SK-N-SH (cell line): ENCODE measurements at regions not wholly inside any gene's neighbourhood (a gene's known extent, or its start where the extent isn't known, plus 50 kb on each side); places are given as distances from the start of the nearest gene placed in this dataset.

ENCODE experiments used
- CTCF ChIA-PET: fragments of 300-600, 350-600 bp; formaldehyde crosslinking; extraction: SDS; loops from one replicate; lab custom pipeline; 2021; lab: Yijun Ruan, JAX
- POLR2A ChIA-PET: fragments of 350-600 bp; sonication (Branson Sonifier 250); formaldehyde crosslinking; extraction: SDS; loops from one replicate; lab custom pipeline; 2020; ENCODE audit warnings: antibody characterized with exemption, inconsistent platforms; lab: Yijun Ruan, JAX
- DNase-seq: peaks from one replicate; pipeline ENCODE4 v3.0.0; 2012
- H2AFZ ChIP-seq: fragments of 200-600 bp; sonication (generic); 2 replicates; pipeline ENCODE4 v1.8.1; 2016; ENCODE audit warnings: antibody characterized with exemption, mild to moderate bottlenecking, low read depth
- H3F3A ChIP-seq: fragments of 200-600 bp; sonication (generic); replicated peaks from 2 replicates; pipeline ENCODE3; 2016; ENCODE audit warnings: antibody characterized with exemption, mild to moderate bottlenecking; ENCODE audit not compliant: insufficient read depth
- H3K27ac ChIP-seq, 2 experiments: fragments of 200-500 bp in 1 of 2; fragments of 200-600 bp in 1 of 2; sonication (Bioruptor generic) in 1 of 2; sonication (generic), shearing (Covaris generic) in 1 of 2; 2 replicates each; pipeline versions ENCODE4 v1.5.1 to v1.6.1; 2014 to 2016; ENCODE audit warnings: low read depth in 2 of 2, inconsistent platforms in 1 of 2, low read length in 1 of 2, mild to moderate bottlenecking in 1 of 2, mixed read lengths in 1 of 2
- H3K27me3 ChIP-seq: fragments of 200-600 bp; sonication (generic), shearing (Covaris generic); 2 replicates; pipeline ENCODE4 v1.6.1; 2016; ENCODE audit warnings: mixed run types; ENCODE audit not compliant: insufficient read depth
- H3K36me3 ChIP-seq, 2 experiments: fragments of 200-500 bp in 1 of 2; fragments of 200-600 bp in 1 of 2; sonication (Bioruptor generic) in 1 of 2; sonication (generic) in 1 of 2; replicated peaks in 1 of 2; 2 replicates each; pipeline versions ENCODE3 to v1.5.1; 2014 to 2016; ENCODE audit warnings: low read length in 1 of 2, mild to moderate bottlenecking in 1 of 2; ENCODE audit not compliant: insufficient read depth in 2 of 2, control insufficient read depth in 1 of 2
- H3K4me1 ChIP-seq, 2 experiments: fragments of 200-500 bp in 1 of 2; fragments of 200-600 bp in 1 of 2; sonication (Bioruptor generic) in 1 of 2; sonication (generic), shearing (Covaris generic) in 1 of 2; 2 replicates each; pipeline versions ENCODE4 v1.5.1 to v1.6.1; 2014 to 2016; ENCODE audit warnings: low read depth in 1 of 2, low read length in 1 of 2, mixed run types in 1 of 2; ENCODE audit not compliant: insufficient read depth in 2 of 2, control insufficient read depth in 1 of 2
- H3K4me2 ChIP-seq: fragments of 200-600 bp; sonication (generic), shearing (Covaris generic); 2 replicates; pipeline ENCODE4 v1.6.1; 2017; ENCODE audit warnings: mixed run types
- H3K4me3 ChIP-seq, 2 experiments: fragments of 200-500 bp in 1 of 2; fragments of 200-600 bp in 1 of 2; sonication (Bioruptor generic) in 1 of 2; sonication (generic), shearing (Covaris generic) in 1 of 2; 2 replicates each; pipeline versions ENCODE4 v1.5.1 to v1.8.1; 2014 to 2016; ENCODE audit warnings: low read depth in 2 of 2, inconsistent platforms in 1 of 2, low read length in 1 of 2, mild to moderate bottlenecking in 1 of 2, mixed read lengths in 1 of 2, moderate library complexity in 1 of 2
- H3K79me2 ChIP-seq: fragments of 200-600 bp; sonication (generic); 2 replicates; pipeline ENCODE4 v1.8.1; 2017; ENCODE audit warnings: mild to moderate bottlenecking; ENCODE audit not compliant: insufficient read depth
- H3K9ac ChIP-seq: fragments of 200-600 bp; sonication (generic); 2 replicates; pipeline ENCODE4 v1.6.1; 2017; ENCODE audit warnings: mixed run types
- H3K9me2 ChIP-seq: fragments of 200-600 bp; sonication (generic); 2 replicates; pipeline ENCODE4 v1.6.1; 2017; ENCODE audit warnings: mixed run types
- H3K9me3 ChIP-seq: fragments of 200-600 bp; sonication (generic); 2 replicates; pipeline ENCODE4 v1.6.1; 2017; ENCODE audit warnings: mixed run types, mild to moderate bottlenecking, moderate library complexity
- H4K20me1 ChIP-seq: fragments of 200-600 bp; sonication (generic); 2 replicates; pipeline ENCODE4 v1.6.1; 2017; ENCODE audit warnings: mild to moderate bottlenecking, mixed run types; ENCODE audit not compliant: insufficient read depth
- ELF1 ChIP-seq: IDR thresholded peaks from 2 replicates; pipeline ENCODE4 v1.4.0; 2012
- EP300 ChIP-seq, 2 experiments: IDR thresholded peaks; 2 replicates each; pipeline versions ENCODE4 v1.4.0 to v1.6.1; 2012; ENCODE audit warnings: borderline replicate concordance in 1 of 2, low read depth in 1 of 2, low read length in 1 of 2
- EZH2phosphoT487 ChIP-seq: fragments of 200-600 bp; sonication (generic); IDR thresholded peaks from 2 replicates; pipeline ENCODE4 v1.6.1; 2017; ENCODE audit warnings: low read depth, mixed run types, mild to moderate bottlenecking, antibody characterized with exemption, moderate library complexity, borderline replicate concordance
- FOSL2 ChIP-seq: IDR thresholded peaks from 2 replicates; pipeline ENCODE4 v1.4.0; 2012; ENCODE audit warnings: low read depth, mild to moderate bottlenecking, moderate library complexity, borderline replicate concordance
- GATA2 ChIP-seq: sonication (generic); formaldehyde crosslinking; IDR thresholded peaks from 2 replicates; pipeline ENCODE4 v1.5.0; 2020; ENCODE audit warnings: mild to moderate bottlenecking, missing genetic modification reagents
- JUND ChIP-seq: IDR thresholded peaks from 2 replicates; pipeline ENCODE4 v1.4.0; 2012
- MEF2A ChIP-seq: IDR thresholded peaks from 2 replicates; pipeline ENCODE4 v1.4.0; 2012; ENCODE audit warnings: low read depth, borderline replicate concordance
- MXI1 ChIP-seq: IDR thresholded peaks from 2 replicates; pipeline ENCODE4 v1.6.1; 2012; ENCODE audit warnings: mild to moderate bottlenecking, low read depth, low read length, improper control_type of control experiment
- NFIC ChIP-seq: IDR thresholded peaks from 2 replicates; pipeline ENCODE4 v1.4.0; 2012; ENCODE audit warnings: borderline replicate concordance
- POLR2AphosphoS5 ChIP-seq: IDR thresholded peaks from 2 replicates; pipeline ENCODE4 v1.6.1; 2012; ENCODE audit warnings: low read depth, low read length
- RAD21 ChIP-seq: IDR thresholded peaks from 2 replicates; pipeline ENCODE4 v1.6.1; 2012; ENCODE audit warnings: mild to moderate bottlenecking, low read length
- RFX5 ChIP-seq: IDR thresholded peaks from 2 replicates; pipeline ENCODE4 v1.6.1; 2012; ENCODE audit warnings: mild to moderate bottlenecking, improper control_type of control experiment, low read length
- TAF1 ChIP-seq: IDR thresholded peaks from 2 replicates; pipeline ENCODE4 v1.6.1; 2012; ENCODE audit warnings: low read depth, mild to moderate bottlenecking, low read length, moderate library complexity, borderline replicate concordance
- TCF12 ChIP-seq: IDR thresholded peaks from 2 replicates; pipeline ENCODE4 v1.4.0; 2012
- TEAD4 ChIP-seq: IDR thresholded peaks from 2 replicates; pipeline ENCODE4 v1.4.0; 2012; ENCODE audit warnings: mild to moderate bottlenecking, borderline replicate concordance; ENCODE audit not compliant: insufficient read depth
- USF1 ChIP-seq: IDR thresholded peaks from 2 replicates; pipeline ENCODE4 v1.4.0; 2012; ENCODE audit warnings: low read depth, borderline replicate concordance
- YY1 ChIP-seq: IDR thresholded peaks from 2 replicates; pipeline ENCODE4 v1.4.0; 2012; ENCODE audit warnings: low read depth, mild to moderate bottlenecking
- WGBS: methylation state at CpG from one replicate; pipeline ENCODE4 v1.1.6; 2017; ENCODE audit warnings: low lambda C conversion rate; 5-methylcytosine and 5-hydroxymethylcytosine counted together
- TF ChIP-seq, protein P1 (sequence below): IDR thresholded peaks from 2 replicates; pipeline ENCODE4 v1.4.0; 2012; ENCODE audit warnings: low read depth, borderline replicate concordance
- TF ChIP-seq, protein P2 (sequence below): IDR thresholded peaks from 2 replicates; pipeline ENCODE4 v1.4.0; 2012; ENCODE audit warnings: low read depth
- TF ChIP-seq, protein P3 (sequence below): IDR thresholded peaks from 2 replicates; pipeline ENCODE4 v1.6.1; 2012; ENCODE audit warnings: mild to moderate bottlenecking, low read depth, low read length, moderate library complexity

DNA sequence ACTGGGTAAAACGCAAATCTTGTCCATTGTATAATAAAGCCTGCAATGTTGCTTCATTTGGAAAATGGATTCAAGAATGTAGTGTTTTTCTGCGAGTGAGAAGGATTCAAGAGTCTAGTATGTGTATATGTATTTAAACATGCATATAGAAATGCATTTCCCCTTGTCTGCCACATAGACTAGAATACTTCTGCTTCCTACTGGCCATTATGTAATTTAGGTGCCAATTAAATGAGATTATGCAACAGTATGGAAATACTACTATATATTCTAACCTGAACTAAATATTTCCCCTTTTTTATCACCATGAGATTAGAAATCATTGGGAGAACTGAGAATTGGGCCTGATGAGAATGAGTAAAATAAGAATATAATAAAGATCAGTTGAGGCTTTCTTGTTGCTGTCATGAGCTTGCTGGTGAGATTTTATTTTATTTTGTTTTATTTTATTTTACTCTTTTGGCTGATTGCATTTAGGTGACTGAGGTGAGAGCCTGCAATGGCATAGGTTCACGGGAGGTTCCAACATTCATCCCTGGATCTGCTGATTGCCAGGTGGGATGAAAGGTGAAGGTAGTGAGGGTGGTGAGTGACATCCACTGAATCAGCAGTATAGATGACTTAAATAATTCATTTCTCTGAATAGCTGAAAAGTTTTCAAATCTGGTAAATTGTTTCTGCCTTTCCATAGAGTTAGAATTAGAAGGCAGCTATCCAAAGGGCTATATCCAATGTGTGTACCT is 95.6 kb upstream of the SLC4A4 start:
- H3K79me2 ChIP-seq: no peaks in the 10 kb centered on the region
- no peak overlapping the region for H3K27ac ChIP-seq
- ChIA-PET CTCF (no interaction called here), POLR2A (no interaction called here)
- H3K9me2 ChIP-seq: no peaks in the 10 kb centered on the region
- H3K4me1 ChIP-seq: no peaks in the 10 kb centered on the region
- H3K4me3 ChIP-seq: no peak overlapping the region
- no peaks in the 10 kb centered on the region for H3K36me3 ChIP-seq
- no peak for TF ChIP-seq TEAD4
- TF ChIP-seq EZH2phosphoT487: no peak
- TF ChIP-seq RFX5: no peak
- TF ChIP-seq USF1: no peak
- TF ChIP-seq, protein P1, sequence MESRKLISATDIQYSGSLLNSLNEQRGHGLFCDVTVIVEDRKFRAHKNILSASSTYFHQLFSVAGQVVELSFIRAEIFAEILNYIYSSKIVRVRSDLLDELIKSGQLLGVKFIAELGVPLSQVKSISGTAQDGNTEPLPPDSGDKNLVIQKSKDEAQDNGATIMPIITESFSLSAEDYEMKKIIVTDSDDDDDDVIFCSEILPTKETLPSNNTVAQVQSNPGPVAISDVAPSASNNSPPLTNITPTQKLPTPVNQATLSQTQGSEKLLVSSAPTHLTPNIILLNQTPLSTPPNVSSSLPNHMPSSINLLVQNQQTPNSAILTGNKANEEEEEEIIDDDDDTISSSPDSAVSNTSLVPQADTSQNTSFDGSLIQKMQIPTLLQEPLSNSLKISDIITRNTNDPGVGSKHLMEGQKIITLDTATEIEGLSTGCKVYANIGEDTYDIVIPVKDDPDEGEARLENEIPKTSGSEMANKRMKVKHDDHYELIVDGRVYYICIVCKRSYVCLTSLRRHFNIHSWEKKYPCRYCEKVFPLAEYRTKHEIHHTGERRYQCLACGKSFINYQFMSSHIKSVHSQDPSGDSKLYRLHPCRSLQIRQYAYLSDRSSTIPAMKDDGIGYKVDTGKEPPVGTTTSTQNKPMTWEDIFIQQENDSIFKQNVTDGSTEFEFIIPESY: no peak
- TF ChIP-seq TAF1: no peak
- no peak for TF ChIP-seq EP300 (IDR thresholded peaks at IDR 0.05; ENCODE audit: borderline replicate concordance in 1 of 2, low read depth in 1 of 2, low read length in 1 of 2)
- no peak for TF ChIP-seq NFIC
- TF ChIP-seq JUND: no peak
- no peaks in the 10 kb centered on the region; the same call in 1 of the 2 replicates for H3K27me3 ChIP-seq
- H3K9me3 ChIP-seq: no peaks in the 10 kb centered on the region
- no peak for DNase-seq
- 9% methylated on average over 3 of the region's 3 CpGs for WGBS
- H3K9ac ChIP-seq: no peak overlapping the region
- no peak overlapping the region for H2AFZ ChIP-seq
- no peaks in the 10 kb centered on the region for H4K20me1 ChIP-seq
- H3K4me2 ChIP-seq: no peak overlapping the region
- no peaks in the 10 kb centered on the region for H3F3A ChIP-seq

DNA sequence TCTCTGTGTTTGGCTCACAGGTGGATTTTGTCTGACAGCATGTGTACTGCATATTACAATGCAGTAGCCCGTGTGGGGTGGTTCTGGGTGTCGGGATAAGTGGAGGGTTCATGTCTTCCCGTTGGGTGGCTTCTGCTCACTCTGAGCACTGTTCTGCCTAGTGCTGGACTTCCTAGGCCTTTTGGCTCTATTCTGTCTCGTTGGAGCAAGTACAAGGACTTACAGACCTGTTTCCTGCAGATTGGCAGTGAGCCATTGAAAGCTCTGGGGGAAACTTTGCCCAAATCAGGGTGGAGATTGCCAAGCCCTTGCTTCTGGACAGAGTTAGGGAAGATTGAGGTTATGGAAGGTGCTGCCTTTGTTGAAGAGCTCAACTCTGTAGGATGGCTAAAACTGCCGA is 91.1 kb upstream of the SLC4A4 start:
- no peak overlapping the region for H3K4me3 ChIP-seq
- H3K36me3 ChIP-seq: no peaks in the 10 kb centered on the region
- no peak overlapping the region for H2AFZ ChIP-seq
- no peaks in the 10 kb centered on the region for H3K9me2 ChIP-seq
- H3F3A ChIP-seq: no peaks in the 10 kb centered on the region
- no peak overlapping the region for H3K9ac ChIP-seq
- 7% methylated on average over 5 of the region's 5 CpGs for WGBS
- CTCF ChIA-PET: no interaction called here
- DNase-seq: no peak
- H3K4me1 ChIP-seq: no peaks in the 10 kb centered on the region
- no peaks in the 10 kb centered on the region for H3K79me2 ChIP-seq
- POLR2A ChIA-PET: no interaction called here
- H4K20me1 ChIP-seq: no peaks in the 10 kb centered on the region
- H3K4me2 ChIP-seq: no peak overlapping the region
- no peaks in the 10 kb centered on the region; the same call in 1 of the 2 replicates for H3K27me3 ChIP-seq
- H3K27ac ChIP-seq: no peak overlapping the region
- H3K9me3 ChIP-seq: no peaks in the 10 kb centered on the region
- TF ChIP-seq MXI1: no peak
- TF ChIP-seq TCF12: no peak
- no peak for TF ChIP-seq POLR2AphosphoS5
- TF ChIP-seq USF1: no peak
- TF ChIP-seq ELF1: no peak
- no peak for TF ChIP-seq FOSL2
- TF ChIP-seq GATA2: no peak
- no peak for TF ChIP-seq RAD21
- TF ChIP-seq MEF2A: no peak
- no peak for TF ChIP-seq YY1
- TF ChIP-seq, protein P2, sequence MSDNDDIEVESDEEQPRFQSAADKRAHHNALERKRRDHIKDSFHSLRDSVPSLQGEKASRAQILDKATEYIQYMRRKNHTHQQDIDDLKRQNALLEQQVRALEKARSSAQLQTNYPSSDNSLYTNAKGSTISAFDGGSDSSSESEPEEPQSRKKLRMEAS: no peak
- TF ChIP-seq EZH2phosphoT487: no peak
- TF ChIP-seq, protein P3, sequence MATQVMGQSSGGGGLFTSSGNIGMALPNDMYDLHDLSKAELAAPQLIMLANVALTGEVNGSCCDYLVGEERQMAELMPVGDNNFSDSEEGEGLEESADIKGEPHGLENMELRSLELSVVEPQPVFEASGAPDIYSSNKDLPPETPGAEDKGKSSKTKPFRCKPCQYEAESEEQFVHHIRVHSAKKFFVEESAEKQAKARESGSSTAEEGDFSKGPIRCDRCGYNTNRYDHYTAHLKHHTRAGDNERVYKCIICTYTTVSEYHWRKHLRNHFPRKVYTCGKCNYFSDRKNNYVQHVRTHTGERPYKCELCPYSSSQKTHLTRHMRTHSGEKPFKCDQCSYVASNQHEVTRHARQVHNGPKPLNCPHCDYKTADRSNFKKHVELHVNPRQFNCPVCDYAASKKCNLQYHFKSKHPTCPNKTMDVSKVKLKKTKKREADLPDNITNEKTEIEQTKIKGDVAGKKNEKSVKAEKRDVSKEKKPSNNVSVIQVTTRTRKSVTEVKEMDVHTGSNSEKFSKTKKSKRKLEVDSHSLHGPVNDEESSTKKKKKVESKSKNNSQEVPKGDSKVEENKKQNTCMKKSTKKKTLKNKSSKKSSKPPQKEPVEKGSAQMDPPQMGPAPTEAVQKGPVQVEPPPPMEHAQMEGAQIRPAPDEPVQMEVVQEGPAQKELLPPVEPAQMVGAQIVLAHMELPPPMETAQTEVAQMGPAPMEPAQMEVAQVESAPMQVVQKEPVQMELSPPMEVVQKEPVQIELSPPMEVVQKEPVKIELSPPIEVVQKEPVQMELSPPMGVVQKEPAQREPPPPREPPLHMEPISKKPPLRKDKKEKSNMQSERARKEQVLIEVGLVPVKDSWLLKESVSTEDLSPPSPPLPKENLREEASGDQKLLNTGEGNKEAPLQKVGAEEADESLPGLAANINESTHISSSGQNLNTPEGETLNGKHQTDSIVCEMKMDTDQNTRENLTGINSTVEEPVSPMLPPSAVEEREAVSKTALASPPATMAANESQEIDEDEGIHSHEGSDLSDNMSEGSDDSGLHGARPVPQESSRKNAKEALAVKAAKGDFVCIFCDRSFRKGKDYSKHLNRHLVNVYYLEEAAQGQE: no peak
- TF ChIP-seq EP300 (IDR thresholded peaks at IDR 0.05; ENCODE audit: borderline replicate concordance in 1 of 2, low read depth in 1 of 2, low read length in 1 of 2): no peak
